HK-2 (cell line): ENCODE measurements at regions not wholly inside any gene's neighbourhood (a gene's known extent, or its start where the extent isn't known, plus 50 kb on each side); places are given as distances from the start of the nearest gene placed in this dataset.
"Not testable (repeated sequence)": the region's sequence is repeated elsewhere in the genome, so short reads cannot be mapped to it uniquely, and the experiment has no call there.

Source experiments
- DNase-seq: peaks from one replicate; pipeline ENCODE4 v3.0.0-alpha.2; 2018; ENCODE audit not compliant: unreplicated experiment

- DNase-seq = no peak
These were observed 693.4 kb upstream of the SYT4 start for GRCh38 chr18:43970656-43971055.

DNA sequence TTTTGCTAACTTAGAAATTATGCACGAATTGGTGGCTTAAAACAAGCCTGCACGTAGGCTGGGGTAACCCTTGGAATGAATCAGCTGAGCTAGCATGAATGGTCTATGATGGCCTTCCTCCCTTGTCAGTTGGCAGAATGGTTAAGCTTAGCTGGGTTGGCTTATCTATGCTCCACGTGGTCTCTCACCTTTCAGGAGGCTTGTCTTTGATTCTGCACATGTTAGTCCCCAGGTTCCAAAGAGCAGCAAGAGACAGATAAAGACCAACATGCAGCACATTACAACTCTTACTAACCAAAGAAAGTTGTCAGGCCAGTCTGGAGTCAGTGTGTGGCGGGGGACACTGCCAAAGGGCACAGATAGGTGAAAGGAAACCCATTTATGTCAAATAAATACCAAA lies 700.9 kb upstream of the SYT4 start:
- DNase-seq = no peak

GRCh38 chr18:43982582-43982981 lies 698.1 kb upstream of the SETBP1 start:
- DNase-seq = no peak

GRCh38 chr18:43987061-43987460 lies 693.6 kb upstream of the SETBP1 start:
- not testable (repeated sequence) for DNase-seq

DNA sequence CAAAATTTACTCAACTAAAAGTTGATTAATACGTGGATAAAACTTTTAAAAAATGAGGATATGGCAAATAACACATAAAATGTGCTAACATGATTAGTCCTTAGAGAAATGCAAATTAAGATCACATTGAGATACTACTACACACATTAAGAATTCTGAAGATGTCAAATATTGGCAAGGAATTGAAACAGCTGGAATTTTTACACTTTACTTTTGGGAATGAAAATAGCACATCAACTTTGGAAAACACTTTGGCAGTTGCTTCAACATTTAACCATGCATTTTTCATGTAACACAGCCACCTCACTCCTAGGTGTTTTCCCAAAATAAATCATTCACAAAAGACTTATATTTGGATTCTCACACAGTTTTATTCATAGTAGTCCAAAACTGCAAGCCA lies 687.9 kb upstream of the SETBP1 start:
- no peak for DNase-seq

- no peak for DNase-seq
These were observed 686.3 kb upstream of the SETBP1 start for GRCh38 chr18:43994381-43994780.

DNA sequence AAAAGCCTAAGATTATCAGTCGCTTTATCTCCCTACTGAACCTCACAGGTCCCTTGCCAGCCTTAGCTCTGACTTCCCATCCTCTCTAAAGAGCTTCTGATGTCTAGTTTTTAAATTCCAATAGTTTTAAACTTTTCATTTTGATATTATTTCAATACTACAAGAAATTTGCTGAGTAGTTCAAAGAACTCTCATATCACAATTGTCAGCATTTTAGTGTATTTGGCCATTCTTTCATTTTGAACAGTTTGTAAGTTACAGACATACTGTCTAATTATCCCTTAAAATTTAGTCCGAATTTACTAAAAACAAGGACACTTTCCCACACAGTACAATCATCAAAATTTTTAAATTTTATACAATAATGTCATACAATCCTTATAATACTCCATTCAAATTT lies 666.8 kb upstream of the SETBP1 start:
- no peak for DNase-seq

DNA sequence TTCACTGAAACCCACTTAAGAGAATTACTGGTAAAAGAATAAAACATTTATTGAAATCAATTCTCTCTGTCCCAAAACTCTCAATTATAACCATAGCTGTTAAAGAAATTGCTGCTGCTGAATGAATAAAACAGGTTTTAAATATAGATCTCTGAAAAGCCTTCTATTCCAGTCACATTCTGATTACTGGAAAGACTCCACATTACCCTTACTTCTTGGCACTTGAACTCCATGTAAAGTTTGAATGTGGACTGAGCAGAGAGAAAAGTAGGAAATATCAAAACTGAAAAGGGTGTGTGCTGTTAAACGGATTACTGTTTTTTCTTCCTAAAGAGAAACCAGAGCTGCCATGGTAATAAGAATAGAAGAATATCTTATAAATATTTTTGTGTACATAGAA lies 655.3 kb upstream of the SETBP1 start:
- no peak for DNase-seq

DNA sequence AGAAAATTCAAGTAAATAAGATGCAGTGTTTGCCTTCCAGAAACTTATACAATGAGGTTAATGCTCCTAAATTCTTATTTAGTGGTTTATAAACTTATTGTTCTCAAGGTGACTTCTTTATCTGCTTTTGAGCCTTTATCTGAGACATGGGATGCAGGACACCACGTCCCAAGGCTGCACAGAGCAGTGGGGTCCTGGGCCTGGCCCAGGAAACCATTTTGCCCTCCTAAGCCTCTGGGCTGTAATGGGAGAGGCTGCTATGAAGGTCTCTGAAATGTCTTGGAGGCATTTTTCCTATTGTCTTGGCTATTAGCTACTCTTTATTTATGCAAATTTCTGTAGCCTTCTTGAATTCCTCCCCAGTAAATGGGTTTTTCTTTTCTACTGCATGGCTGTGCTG lies 652.6 kb upstream of the SETBP1 start:
- DNase-seq = no peak

- no peak for DNase-seq
These were observed 649.6 kb upstream of the SETBP1 start for GRCh38 chr18:44031063-44031462.

GRCh38 chr18:44033144-44033701 lies 647.5 kb upstream of the SETBP1 start:
- DNase-seq = peak; percentile 44

DNA sequence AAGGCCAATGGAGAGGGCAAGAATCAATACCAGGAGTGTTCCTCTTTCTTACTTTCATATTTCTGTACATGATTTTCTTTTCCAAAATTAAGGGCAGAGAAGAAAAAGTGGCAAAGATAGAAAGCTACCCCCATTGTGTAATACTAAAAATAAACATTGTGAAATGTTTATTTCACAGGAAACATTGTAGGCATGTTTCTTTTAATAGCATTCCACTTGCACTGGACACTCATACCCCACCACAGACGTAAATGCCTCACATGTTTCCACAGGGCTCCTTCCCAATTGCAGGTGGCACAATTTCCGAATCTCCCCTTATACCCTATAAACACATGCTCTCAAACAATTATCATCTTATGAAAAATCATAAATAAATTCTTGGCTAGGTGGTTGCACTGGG lies 645.1 kb upstream of the SETBP1 start:
- DNase-seq = no peak

- DNase-seq = no peak
These were observed 644.2 kb upstream of the SETBP1 start for GRCh38 chr18:44036501-44036900.

DNA sequence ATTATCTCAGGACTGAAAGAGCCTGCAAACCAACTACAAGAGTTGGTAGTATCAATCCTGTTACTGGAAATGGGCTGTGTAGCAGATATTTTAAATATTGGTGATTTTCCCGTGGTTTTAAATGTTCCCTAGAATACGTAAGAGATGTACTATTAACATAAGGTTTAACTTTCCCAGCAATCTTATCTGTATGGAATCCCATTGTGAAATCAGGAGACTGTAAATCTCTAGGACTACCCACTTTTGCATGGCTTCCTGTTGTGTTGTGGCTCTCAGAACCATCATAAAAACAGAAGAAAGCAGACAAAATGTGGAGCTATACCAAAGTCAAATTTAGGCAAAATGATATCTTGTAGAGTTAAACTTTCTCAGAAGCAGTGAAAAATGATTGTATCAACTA lies 641.5 kb upstream of the SETBP1 start:
- no peak for DNase-seq

DNA sequence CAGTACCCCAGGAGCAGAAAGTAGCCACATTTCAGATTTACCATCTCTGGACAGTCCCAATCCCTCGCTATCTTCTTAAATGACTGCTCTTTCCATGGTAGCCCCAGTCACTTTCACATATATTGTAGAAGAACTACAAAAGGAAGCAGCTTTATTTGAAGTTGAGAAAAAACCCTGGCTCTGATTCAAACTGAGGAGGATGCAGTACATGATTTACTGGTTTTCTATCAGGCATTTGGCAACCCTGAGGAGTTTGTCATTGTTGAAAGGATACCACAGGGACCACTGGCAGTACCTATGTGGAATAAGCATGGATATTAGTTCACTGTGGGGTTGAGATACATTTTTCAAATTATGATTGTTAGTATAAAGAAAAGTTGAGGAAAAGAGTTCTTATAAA lies 640.9 kb upstream of the SETBP1 start:
- no peak for DNase-seq

GRCh38 chr18:44041553-44041952 lies 639.1 kb upstream of the SETBP1 start:
- no peak for DNase-seq

DNA sequence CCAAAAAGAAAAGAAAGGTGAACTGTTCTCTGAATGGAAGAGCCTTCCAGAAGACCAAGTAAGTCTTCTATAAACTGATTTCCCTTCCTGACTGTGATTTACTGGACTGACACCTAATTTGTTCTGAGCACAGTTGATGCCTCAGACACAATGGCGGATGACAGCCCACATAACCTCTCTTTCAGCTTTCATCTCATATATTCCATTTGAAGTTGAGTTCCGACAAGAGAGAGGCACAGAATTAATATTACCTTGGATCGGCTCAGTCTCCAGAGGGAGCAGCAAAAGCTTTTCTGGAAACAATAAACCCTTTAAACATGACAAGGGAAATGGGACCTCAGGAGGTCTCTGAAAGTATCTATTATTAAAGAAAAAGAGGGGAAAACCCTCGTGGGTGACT lies 638.7 kb upstream of the SETBP1 start:
- no peak for DNase-seq

- no peak for DNase-seq
These were observed 634.2 kb upstream of the SETBP1 start for GRCh38 chr18:44046376-44046975.

DNA sequence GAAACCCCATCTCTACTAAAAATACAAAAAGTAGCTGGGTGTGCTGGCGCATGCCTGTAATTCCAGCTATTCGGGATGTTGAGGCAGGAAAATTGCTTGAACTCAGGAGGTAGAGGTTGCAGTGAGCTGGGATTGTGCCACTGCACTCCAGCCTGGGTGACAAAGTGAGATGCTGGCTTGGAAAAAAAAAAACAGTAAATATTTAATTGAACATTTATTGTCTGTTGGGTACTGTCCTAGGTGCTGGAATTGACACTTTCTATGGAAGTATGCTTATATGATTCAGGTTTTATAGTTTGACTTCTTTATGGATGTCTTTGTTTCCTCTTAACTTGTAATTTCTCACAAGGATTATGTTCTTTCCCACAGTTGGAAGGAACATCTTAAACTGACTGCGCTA lies 633.1 kb upstream of the SETBP1 start:
- no peak for DNase-seq

DNA sequence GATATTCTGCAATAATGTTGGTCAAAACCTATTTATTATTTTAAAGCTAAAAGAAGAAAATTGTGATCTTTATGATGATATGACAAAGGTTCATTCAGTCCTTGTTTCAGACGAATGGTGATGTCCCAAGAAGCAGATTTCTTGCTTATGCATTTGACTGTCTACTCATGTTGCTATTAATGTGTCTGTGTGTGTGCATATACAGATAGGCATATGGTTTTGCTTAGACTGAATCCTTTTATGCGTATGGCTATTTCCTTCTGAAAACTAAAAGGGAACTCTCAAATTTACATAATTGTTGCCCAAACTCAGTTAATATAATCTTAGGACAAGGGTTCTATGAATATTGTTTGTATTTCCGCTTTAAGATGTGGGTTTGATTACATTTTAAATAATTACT lies 632.3 kb upstream of the SETBP1 start:
- DNase-seq = no peak

DNA sequence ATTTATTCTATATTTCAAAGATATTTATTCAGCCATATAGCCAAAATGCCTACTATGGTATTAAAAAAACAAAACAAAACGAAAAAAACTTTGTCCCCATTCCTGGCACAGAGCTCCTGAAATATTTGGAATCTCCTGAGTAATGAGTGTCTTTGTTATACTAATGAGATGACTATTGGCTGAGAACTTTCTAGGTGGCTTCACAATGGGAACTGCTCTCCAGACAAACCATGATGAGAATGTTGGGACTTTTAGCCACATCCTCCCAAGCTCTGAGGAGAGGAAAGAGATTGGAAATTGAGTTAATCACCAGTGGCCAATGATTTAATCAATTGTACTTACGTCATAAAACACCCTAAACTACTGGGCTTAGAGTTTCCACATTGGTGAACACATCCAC lies 631.8 kb upstream of the SETBP1 start:
- no peak for DNase-seq

GRCh38 chr18:44051026-44051425 lies 629.7 kb upstream of the SETBP1 start:
- DNase-seq = no peak

GRCh38 chr18:44054514-44054913 lies 626.2 kb upstream of the SETBP1 start:
- no peak for DNase-seq

DNA sequence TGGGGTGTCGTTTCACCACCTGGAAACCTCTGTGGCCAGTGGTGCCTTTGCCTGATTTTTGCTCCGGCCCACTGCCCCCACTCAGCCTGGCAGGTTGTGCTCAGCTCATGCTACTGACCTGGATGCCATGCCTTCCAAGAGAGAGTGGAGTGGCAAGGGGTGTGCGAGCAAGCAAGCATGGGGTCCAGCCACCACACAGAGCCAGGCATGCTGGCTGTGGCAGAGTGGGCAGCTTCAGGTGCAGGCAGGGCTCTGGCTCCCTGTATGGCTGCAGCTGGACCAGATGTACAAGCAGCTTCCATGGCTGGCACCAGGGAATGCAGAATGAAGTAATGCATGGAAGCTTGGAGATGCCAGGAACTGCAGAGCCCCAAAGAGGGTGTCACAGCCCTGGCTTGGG lies 620.5 kb upstream of the SETBP1 start:
- no peak for DNase-seq
